Large intestine (tissue), 3 donors: ENCODE measurements at regions not wholly inside any gene's neighbourhood (a gene's known extent, or its start where the extent isn't known, plus 50 kb on each side); places are given as distances from the start of the nearest gene placed in this dataset.

Experiments used
- DNase-seq, 2 donors: peaks; one replicate each; pipeline versions ENCODE4 v3.0.0 to v3.0.0-alpha.2; 2013
- H3K27ac ChIP-seq: one replicate; pipeline ENCODE4 v1.5.1; 2013; ENCODE audit warnings: low read length
- H3K27me3 ChIP-seq: 2 replicates; pipeline ENCODE4 v1.6.1; 2013; ENCODE audit warnings: low read length; ENCODE audit not compliant: control insufficient read depth, insufficient read depth
- H3K36me3 ChIP-seq: 2 replicates; pipeline ENCODE4 v1.6.1; 2013; ENCODE audit warnings: low read length; ENCODE audit not compliant: control insufficient read depth, insufficient read depth
- H3K4me1 ChIP-seq: one replicate; pipeline ENCODE4 v1.6.1; 2013; ENCODE audit warnings: low read length; ENCODE audit not compliant: control insufficient read depth, insufficient read depth
- H3K4me3 ChIP-seq: one replicate; pipeline ENCODE4 v1.5.1; 2013; ENCODE audit warnings: low read length
- H3K9me3 ChIP-seq: one replicate; pipeline ENCODE4 v1.6.1; 2013; ENCODE audit warnings: mild to moderate bottlenecking, low read depth, low read length, moderate library complexity; ENCODE audit not compliant: control insufficient read depth
- WGBS: methylation state at CpG from one replicate; pipeline ENCODE4 v1.1.5; 2013; ENCODE audit warnings: low lambda C conversion rate; ENCODE audit not compliant: insufficient coverage; 5-methylcytosine and 5-hydroxymethylcytosine counted together

DNA sequence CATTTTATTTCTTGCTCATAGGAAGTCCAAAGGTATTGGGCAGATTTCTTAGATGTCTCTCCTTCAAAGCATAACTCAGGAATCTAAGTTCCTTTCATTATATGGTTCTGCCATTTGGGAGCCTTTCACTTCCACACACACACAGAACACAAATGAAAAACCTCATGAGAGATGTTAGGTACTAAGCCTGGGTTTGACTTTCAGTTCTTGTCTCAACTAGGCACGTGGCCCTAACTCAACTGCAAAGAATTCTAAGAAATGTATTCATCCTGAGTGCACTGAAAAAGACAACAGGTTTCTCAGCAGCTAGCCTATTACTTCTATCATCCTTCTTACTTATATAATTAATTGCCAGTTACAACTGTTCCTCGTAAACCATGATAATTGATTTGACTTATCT, 190.0 kb upstream of the SAMSN1 start:
- H3K27ac ChIP-seq = no peak overlapping the region
- no peak overlapping the region for H3K4me3 ChIP-seq
- 92% methylated on average over 1 of the region's 2 CpGs for WGBS
- H3K27me3 ChIP-seq = no peaks in the 10 kb centered on the region
- no peaks in the 10 kb centered on the region for H3K9me3 ChIP-seq
- DNase-seq = no peak
- no peaks in the 10 kb centered on the region for H3K36me3 ChIP-seq
- H3K4me1 ChIP-seq = no peaks in the 10 kb centered on the region

DNA sequence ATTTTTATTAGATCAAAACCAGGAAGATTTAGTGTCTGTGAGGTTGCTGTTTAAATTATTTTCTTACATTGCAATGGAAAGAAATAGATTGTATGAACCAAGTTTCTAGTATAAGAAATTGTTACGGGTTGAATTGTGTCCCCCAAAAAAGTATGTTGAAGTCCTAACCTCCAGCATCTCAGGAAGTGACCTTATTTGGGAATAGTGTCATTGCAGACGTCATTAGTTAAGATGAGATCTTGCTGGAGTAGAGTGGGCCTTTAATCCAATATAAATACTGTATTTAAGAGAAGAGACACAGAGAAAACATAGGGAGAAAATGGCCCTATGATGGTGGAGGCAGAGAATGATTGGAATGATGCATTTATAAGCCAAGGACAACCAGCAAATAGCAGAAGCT, 188.7 kb upstream of the SAMSN1 start:
- no peaks in the 10 kb centered on the region for H3K27me3 ChIP-seq
- no peak overlapping the region for H3K27ac ChIP-seq
- 100% methylated on average over 1 of the region's 2 CpGs for WGBS
- H3K4me1 ChIP-seq = no peaks in the 10 kb centered on the region
- H3K9me3 ChIP-seq = no peaks in the 10 kb centered on the region
- no peaks in the 10 kb centered on the region for H3K36me3 ChIP-seq
- no peak overlapping the region for H3K4me3 ChIP-seq
- DNase-seq = no peak

DNA sequence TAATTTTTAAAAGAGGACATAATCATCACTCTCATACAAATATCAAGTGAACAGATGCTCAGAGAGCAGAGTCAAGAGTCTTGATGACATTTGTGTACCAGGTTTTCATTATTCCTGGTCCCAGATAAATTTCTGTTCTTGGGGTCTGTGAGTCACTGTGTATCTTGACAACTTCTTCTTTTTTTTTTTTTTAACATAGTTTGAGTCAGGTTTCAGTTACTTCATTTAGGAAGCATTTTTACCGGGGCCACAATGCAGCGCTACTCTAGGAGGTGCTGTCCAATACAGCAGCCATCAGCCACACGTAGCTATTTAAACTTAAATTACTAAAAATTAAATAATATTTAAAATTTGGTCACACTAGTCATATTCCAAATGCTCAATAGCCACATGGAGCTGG, 188.1 kb upstream of the SAMSN1 start:
- Histone ChIP-seq H3K4me3 (no peak overlapping the region), H3K36me3 (no peaks in the 10 kb centered on the region), H3K27ac (no peak overlapping the region), H3K4me1 (no peaks in the 10 kb centered on the region), H3K9me3 (no peaks in the 10 kb centered on the region), H3K27me3 (no peaks in the 10 kb centered on the region)
- no peak for DNase-seq
- WGBS = 92% methylated on average over 2 of the region's 3 CpGs

DNA sequence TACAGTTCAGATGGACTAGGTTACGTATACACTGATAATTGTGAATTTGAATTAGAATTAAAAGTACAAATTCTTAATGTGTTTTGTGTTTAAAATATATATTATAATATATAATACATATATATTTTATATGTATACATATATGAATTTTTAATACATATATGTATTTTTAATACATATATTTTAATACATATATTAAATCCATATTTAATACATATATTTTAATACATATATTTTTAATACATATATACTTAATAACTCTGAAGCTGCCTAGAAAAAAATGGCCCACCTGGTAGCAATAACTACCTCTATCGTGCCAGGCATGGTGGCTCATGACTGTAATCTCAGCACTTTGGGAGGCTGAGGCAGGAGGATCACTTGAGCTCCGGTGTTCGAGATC, 179.1 kb upstream of the SAMSN1 start:
- DNase-seq = no peak
- Histone ChIP-seq H3K9me3 (no peaks in the 10 kb centered on the region), H3K27ac (no peak overlapping the region), H3K4me3 (no peak overlapping the region), H3K36me3 (no peaks in the 10 kb centered on the region), H3K4me1 (no peaks in the 10 kb centered on the region), H3K27me3 (no peaks in the 10 kb centered on the region)
- 100% methylated on average over 1 of the region's 4 CpGs for WGBS

DNA sequence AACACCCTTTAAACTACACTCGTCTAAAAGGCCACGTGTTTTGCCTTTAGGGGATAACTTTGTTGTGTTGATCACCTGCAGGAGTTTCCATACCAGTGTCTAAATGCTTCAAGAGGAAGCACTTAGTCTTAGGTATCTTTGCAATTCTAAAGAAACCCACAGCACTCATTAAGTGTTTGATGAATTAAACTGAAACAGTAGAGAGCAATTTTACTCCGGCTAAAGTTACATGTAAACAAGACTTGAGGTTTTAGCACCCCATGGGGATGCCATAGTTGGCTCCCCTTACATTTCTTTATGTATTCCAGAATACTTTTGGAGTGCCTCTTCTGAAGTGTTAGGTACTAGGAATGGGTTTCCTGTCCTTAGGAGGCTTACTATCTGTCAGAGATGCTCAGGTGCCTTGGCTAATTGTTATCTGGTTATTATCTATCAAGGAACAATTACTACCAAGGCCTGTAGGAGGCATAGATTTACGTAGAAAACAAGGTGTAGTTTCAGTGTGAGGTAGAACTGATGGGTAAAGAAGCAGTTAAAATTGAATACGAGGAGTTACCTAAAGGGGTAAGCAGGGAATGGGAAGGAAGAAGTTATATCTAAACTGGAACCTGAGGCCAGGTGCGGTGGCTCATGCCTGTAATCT, 176.8 kb upstream of the SAMSN1 start:
- Histone ChIP-seq H3K4me3 (no peak overlapping the region), H3K27ac (no peak overlapping the region), H3K4me1 (no peaks in the 10 kb centered on the region), H3K27me3 (no peaks in the 10 kb centered on the region), H3K9me3 (no peaks in the 10 kb centered on the region), H3K36me3 (no peaks in the 10 kb centered on the region)
- DNase-seq = no peak
- 93% methylated on average over 3 of the region's 6 CpGs for WGBS

DNA sequence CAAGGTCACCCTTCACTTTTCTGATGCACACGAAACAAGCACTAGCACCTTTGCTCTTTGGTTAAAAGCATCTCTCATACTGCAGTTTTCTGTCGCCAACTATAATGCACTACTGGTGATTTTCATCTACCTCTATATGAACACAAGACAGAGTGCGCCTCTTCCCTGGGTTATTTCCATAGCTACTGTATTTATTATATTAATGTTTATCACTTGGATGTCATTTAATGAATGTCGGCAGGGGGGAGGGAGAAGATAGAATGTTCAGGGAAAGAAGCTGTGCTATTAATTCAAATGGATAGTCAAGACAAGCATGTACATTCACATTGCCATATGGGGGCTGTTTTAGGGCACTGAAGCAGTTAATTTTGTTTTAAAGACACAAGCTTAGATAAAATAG, 174.1 kb upstream of the SAMSN1 start:
- Histone ChIP-seq H3K36me3 (no peaks in the 10 kb centered on the region), H3K4me1 (no peaks in the 10 kb centered on the region), H3K27me3 (no peaks in the 10 kb centered on the region), H3K9me3 (no peaks in the 10 kb centered on the region), H3K4me3 (no peak overlapping the region), H3K27ac (no peak overlapping the region)
- 87% methylated on average over 3 of the region's 4 CpGs for WGBS
- no peak for DNase-seq

DNA sequence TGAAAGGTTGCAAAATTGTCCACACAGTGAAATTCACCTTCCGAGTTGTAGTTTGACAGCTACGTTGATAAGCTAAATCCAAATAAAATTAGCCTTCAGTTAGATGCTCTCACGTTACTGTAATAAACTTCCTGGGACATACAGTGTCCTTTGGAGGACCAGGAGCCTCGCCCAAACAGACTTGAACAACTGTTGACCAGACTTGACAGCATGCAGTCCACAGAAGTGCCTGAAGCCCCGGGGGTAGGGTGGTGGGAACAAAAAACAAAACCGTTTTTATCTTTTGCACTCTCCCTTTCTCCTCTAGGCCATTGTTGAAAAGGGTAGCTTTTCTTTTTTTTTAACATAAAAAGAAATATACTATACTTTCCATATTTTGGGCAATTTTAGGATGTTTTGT, 172.8 kb upstream of the SAMSN1 start:
- H3K9me3 ChIP-seq = no peaks in the 10 kb centered on the region
- H3K4me3 ChIP-seq = no peak overlapping the region
- H3K36me3 ChIP-seq = no peaks in the 10 kb centered on the region
- WGBS = no CpG with 5 or more reads among the region's 6 CpGs
- no peak for DNase-seq
- H3K4me1 ChIP-seq = no peaks in the 10 kb centered on the region
- no peaks in the 10 kb centered on the region for H3K27me3 ChIP-seq
- no peak overlapping the region for H3K27ac ChIP-seq

DNA sequence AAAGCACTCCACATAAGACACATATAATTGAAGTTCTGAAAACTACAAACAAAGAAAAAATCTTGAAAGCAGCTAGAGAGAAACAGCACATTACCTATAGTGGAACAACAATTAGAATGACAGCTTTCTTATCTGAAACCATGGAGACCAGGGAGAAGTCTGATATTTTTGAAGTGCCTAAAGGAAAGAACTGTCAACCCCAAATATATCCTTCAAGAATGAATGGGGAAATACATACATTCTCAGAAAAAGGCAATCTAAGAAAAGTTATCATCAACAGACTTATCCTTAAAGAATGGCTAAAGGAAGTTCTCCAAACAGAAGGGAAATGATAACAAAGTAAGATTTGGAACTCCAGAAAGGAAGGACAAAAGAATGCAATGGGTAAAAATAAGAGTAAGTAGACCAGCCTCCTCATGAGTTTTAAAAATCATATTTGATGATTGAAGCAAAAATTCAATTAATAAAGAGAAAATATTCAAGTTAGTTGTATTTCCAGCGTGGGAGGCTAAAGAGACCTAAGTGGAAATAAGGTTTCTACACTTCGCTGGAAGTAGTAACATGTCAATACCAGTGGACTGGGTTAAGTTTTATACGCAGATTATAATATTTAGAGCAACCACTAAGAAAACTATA, 170.8 kb upstream of the SAMSN1 start:
- Histone ChIP-seq H3K4me3 (no peak overlapping the region), H3K27me3 (no peaks in the 10 kb centered on the region), H3K36me3 (no peaks in the 10 kb centered on the region), H3K4me1 (no peaks in the 10 kb centered on the region), H3K27ac (no peak overlapping the region), H3K9me3 (no peaks in the 10 kb centered on the region)
- DNase-seq = no peak
- 100% methylated on average over 2 of the region's 3 CpGs for WGBS

DNA sequence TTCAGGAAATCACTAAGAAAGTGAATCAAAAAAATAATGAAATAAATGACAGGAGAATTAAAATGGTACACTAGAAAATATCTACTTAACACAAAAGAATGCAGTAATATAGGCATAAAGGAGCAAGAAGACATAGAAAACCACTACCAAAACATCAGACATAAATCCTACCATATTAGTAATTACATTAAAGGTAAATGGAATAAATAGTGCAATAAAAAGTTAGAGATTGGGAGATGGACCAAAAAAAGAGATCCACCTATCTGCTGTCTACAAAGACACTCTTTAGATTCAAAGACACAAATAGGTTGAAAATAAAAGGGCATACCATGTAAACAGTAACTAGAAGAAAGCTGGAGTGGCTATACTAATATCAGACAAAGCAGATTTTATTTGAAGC, 167.0 kb upstream of the SAMSN1 start:
- no peaks in the 10 kb centered on the region for H3K4me1 ChIP-seq
- DNase-seq = no peak
- no peaks in the 10 kb centered on the region for H3K9me3 ChIP-seq
- H3K27me3 ChIP-seq = no peaks in the 10 kb centered on the region
- no peaks in the 10 kb centered on the region for H3K36me3 ChIP-seq
- H3K27ac ChIP-seq = no peak overlapping the region
- H3K4me3 ChIP-seq = no peak overlapping the region

DNA sequence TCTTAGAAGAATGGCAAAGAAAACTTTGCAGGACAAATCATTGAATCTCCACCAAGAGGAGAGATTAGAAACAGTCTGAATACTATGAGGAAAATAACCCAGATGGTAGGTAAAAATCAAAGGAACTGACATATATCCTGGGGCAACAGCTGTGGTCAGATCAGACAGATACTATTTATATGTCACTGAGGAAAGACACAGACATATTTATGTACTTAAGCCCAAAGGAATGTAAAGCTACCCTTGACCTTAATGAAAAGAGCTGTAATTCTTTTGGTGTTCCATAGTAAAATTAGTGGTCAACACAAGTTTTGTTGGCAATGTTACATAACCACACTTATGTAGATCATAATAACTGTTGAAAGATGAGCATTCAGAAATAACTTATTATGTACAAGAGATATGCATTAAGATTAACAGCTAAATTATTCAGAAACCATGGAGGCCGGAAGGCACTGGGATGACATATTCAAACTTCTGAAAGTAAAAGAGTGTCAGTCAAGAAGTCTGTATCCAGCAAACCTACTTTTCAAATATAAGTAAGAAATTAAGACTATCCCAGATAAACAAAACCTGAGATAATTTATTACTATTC, 166.1 kb upstream of the SAMSN1 start:
- 100% methylated on average over 1 of the region's 1 CpG for WGBS
- Histone ChIP-seq H3K4me3 (no peak overlapping the region), H3K4me1 (no peaks in the 10 kb centered on the region), H3K9me3 (no peaks in the 10 kb centered on the region), H3K27ac (no peak overlapping the region), H3K27me3 (no peaks in the 10 kb centered on the region), H3K36me3 (no peaks in the 10 kb centered on the region)
- no peak for DNase-seq

DNA sequence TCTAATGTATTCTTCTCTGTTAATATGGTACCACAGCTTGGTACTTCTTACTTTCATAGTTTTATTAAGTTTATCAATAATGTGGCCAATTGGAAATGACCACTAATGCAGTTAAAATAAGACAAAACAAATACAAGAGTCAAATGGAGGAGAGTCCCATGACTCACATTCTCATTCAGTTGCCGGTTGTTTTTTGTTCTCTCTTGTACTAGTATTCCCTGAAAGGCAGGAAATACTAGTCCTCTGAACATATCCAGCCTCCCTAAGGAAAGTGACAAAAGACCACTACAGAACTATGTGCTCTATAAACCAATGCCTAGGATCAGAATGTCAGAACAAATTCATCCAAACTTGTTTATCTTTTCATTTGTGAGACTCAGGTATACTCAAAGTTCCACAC, 165.2 kb upstream of the SAMSN1 start:
- Histone ChIP-seq H3K27ac (no peak overlapping the region), H3K4me3 (no peak overlapping the region), H3K27me3 (no peaks in the 10 kb centered on the region), H3K9me3 (no peaks in the 10 kb centered on the region), H3K4me1 (no peaks in the 10 kb centered on the region), H3K36me3 (no peaks in the 10 kb centered on the region)
- no peak for DNase-seq
- no CpG with 5 or more reads among the region's 1 CpG for WGBS
